ENCODE measurements at regions not wholly inside any gene's neighbourhood (a gene's known extent, or its start where the extent isn't known, plus 50 kb on each side); places are given as distances from the start of the nearest gene placed in this dataset.

DNA sequence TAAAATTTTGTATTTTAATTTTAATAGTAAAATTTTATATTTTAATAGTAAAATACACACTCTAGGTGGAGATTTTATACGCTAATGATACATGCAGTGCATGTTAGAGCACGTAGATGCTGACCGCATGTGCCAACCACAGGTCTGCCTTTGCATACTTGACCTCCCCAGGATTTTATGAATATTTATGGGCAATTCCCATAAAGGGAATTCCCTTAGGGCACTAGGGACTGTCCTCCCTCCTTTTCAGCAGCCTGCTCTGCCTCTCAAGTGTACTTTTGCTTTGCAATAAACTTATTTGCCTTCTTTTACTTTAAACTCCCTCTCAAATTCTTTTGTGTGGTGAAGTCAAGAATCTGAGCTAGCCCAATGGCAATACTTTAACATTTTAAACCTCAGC, 217.7 kb upstream of the CDH8 start:
- Mint-ChIP-seq H3K27ac (peak overlapping the region in 1 of 3 experiments; percentile 55), H3K4me3 (no peak overlapping the region), H3K27me3 (ENCODE audit: low read depth) (peaks cover 3% of the 10 kb centered on the region), H3K4me1 (no peaks in the 10 kb centered on the region), H3K36me3 (ENCODE audit: low read depth) (no peaks in the 10 kb centered on the region), H3K9me3 (no peaks in the 10 kb centered on the region)
- TF ChIP-seq, protein P1, sequence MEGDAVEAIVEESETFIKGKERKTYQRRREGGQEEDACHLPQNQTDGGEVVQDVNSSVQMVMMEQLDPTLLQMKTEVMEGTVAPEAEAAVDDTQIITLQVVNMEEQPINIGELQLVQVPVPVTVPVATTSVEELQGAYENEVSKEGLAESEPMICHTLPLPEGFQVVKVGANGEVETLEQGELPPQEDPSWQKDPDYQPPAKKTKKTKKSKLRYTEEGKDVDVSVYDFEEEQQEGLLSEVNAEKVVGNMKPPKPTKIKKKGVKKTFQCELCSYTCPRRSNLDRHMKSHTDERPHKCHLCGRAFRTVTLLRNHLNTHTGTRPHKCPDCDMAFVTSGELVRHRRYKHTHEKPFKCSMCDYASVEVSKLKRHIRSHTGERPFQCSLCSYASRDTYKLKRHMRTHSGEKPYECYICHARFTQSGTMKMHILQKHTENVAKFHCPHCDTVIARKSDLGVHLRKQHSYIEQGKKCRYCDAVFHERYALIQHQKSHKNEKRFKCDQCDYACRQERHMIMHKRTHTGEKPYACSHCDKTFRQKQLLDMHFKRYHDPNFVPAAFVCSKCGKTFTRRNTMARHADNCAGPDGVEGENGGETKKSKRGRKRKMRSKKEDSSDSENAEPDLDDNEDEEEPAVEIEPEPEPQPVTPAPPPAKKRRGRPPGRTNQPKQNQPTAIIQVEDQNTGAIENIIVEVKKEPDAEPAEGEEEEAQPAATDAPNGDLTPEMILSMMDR (IDR thresholded peaks at IDR 0.05; ENCODE audit: unreplicated experiment in 3 of 3) = no peak

DNA sequence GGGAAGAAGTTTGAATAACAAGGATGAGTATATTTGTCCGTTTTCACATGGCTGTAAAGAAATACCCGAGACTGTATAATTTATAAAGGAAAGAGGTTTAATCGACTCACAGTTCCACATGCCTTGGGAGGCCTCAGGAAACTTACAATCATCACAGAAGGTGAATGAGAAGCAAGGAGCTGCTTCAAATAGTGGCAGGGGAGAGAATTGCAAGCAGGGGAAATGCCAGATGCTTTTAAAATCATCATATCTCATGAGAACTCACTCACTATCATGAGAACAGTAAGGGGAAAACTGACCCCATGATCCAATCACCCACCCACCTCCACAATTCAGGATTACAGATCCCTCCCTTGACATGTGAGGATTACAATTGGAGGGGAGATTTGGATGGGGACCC, 212.8 kb upstream of the CDH8 start:
- Mint-ChIP-seq H3K27me3 (ENCODE audit: low read depth) (no peaks in the 10 kb centered on the region), H3K4me3 (no peak overlapping the region), H3K4me1 (no peaks in the 10 kb centered on the region), H3K27ac (no peak overlapping the region), H3K36me3 (ENCODE audit: low read depth) (no peaks in the 10 kb centered on the region), H3K9me3 (no peaks in the 10 kb centered on the region)
- TF ChIP-seq, protein P1 (IDR thresholded peaks at IDR 0.05; ENCODE audit: unreplicated experiment in 3 of 3) = no peak

DNA sequence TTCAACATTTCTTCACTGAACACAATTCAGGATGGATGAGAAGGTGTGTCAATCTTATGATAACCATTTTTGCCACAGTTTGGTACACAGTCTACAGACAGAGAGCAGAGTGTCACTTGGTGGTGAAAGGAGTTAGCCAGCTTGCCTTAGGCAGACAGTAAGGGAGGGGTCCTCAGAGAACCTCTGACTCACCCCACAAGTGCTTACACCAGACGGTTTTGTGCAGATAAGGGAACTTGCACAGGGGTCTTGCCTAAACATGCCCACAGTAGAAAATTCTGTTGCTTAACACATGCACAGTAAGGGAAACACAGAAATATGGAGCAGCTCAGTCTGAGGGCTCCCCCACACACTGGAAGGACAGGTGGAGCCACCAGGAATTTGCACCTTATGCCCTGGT, 204.5 kb upstream of the CDH8 start:
- Mint-ChIP-seq H3K4me1 (no peaks in the 10 kb centered on the region), H3K4me3 (no peak overlapping the region), H3K27ac (no peak overlapping the region), H3K27me3 (ENCODE audit: low read depth) (no peaks in the 10 kb centered on the region), H3K36me3 (ENCODE audit: low read depth) (no peaks in the 10 kb centered on the region), H3K9me3 (no peaks in the 10 kb centered on the region)
- TF ChIP-seq, protein P1 (IDR thresholded peaks at IDR 0.05; ENCODE audit: unreplicated experiment in 3 of 3) = no peak

GRCh38 chr16:62225675-62226074, 189.4 kb upstream of the CDH8 start:
- H3K36me3 Mint-ChIP-seq (ENCODE audit: low read depth) = no peaks in the 10 kb centered on the region
- H3K4me3 Mint-ChIP-seq = peak overlapping the region in 2 of 3 experiments; percentile 43 to 53
- TF ChIP-seq, protein P1 (IDR thresholded peaks at IDR 0.05; ENCODE audit: unreplicated experiment in 3 of 3) = peak; percentile 33 to 50 (median 37)
- no peaks in the 10 kb centered on the region for H3K9me3 Mint-ChIP-seq
- H3K27me3 Mint-ChIP-seq (ENCODE audit: low read depth) = no peaks in the 10 kb centered on the region
- no peaks in the 10 kb centered on the region for H3K4me1 Mint-ChIP-seq
- H3K27ac Mint-ChIP-seq = no peak overlapping the region

DNA sequence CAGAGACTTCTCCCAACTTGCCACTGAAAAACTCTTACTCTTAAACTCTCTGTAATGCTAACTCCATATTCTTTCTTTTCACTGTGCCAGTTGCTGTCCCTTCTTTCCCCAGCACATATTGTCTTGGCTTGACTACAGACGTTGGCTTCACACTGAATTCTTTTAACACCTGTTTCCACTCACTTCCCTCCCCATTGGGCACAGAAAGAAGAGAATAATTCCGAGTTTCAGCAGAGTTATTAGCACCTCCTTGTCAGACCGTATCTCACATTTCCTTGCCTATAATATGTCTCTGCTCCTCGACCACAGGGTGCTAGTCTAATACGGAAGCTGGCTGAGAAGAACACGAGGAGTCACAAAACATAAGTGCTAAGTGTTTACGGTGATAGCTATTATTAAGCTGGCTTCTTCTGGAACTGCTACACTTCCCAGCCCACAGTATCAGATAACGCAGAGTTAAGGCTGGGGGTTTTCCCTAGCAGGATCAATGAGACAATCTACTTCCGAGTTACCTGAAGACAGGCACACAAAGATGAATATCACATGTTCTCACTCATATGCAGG, 188.5 kb upstream of the CDH8 start:
- H3K4me1 Mint-ChIP-seq = no peaks in the 10 kb centered on the region
- H3K36me3 Mint-ChIP-seq (ENCODE audit: low read depth) = no peaks in the 10 kb centered on the region
- TF ChIP-seq, protein P1 (IDR thresholded peaks at IDR 0.05; ENCODE audit: unreplicated experiment in 3 of 3) = no peak
- H3K27me3 Mint-ChIP-seq (ENCODE audit: low read depth) = peaks cover 4% of the 10 kb centered on the region
- no peak overlapping the region for H3K27ac Mint-ChIP-seq
- no peaks in the 10 kb centered on the region for H3K9me3 Mint-ChIP-seq
- H3K4me3 Mint-ChIP-seq = no peak overlapping the region

DNA sequence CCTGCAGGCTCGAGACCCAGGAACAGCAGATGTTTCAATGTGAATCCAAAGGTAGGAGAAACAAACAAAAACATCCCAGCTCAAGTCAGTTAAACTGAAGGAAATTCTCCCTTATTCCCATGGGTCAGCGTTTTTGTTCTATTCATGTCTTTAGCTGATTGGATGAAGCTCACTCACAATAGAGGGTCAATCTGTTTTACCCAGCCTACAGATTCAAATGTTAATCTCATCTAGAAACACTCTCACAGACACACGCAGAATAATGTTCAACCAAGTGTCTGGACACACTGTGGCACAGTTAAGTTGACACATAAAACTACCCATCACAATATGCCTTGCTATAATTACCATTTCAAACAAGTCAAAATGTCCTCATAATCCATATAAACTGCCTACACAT, 180.6 kb upstream of the CDH8 start:
- Mint-ChIP-seq H3K27ac (no peak overlapping the region), H3K27me3 (ENCODE audit: low read depth) (peaks cover 4% of the 10 kb centered on the region), H3K4me1 (no peaks in the 10 kb centered on the region), H3K9me3 (no peaks in the 10 kb centered on the region), H3K4me3 (no peak overlapping the region), H3K36me3 (ENCODE audit: low read depth) (no peaks in the 10 kb centered on the region)
- TF ChIP-seq, protein P1 (IDR thresholded peaks at IDR 0.05; ENCODE audit: unreplicated experiment in 3 of 3) = no peak

Data from nephron (organoid).